Gastrocnemius medialis (tissue), 4 donors: ENCODE measurements at regions not wholly inside any gene's neighbourhood (a gene's known extent, or its start where the extent isn't known, plus 50 kb on each side); places are given as distances from the start of the nearest gene placed in this dataset.

Source experiments
- ATAC-seq, 2 donors: fragments of 150-250 bp; one replicate each; pipeline ENCODE4 v1.9.1; 2016
- DNase-seq, 2 donors: peaks; one replicate each; pipeline ENCODE4 v3.0.0-alpha.2; 2019
- H3K27ac ChIP-seq, 4 donors: fragments of 200-600 bp; sonication (generic); 1 replicate in 1 of 4; 2 replicates in 3 of 4; pipeline ENCODE4 v1.5.1; 2016 to 2018; ENCODE audit warnings: mild to moderate bottlenecking in 2 of 4, moderate library complexity in 1 of 4
- H3K27me3 ChIP-seq, 3 donors: fragments of 200-600 bp; sonication (generic) in 2 of 3; 1 replicate in 1 of 3; 2 replicates in 2 of 3; pipeline versions ENCODE4 v1.5.1 to v1.6.0; 2016 to 2019; ENCODE audit warnings: mild to moderate bottlenecking in 1 of 3, moderate library complexity in 1 of 3
- H3K36me3 ChIP-seq, 2 donors: fragments of 200-600 bp; sonication (generic) in 1 of 2; one replicate each; pipeline ENCODE4 v1.5.1; 2017 to 2018
- H3K4me1 ChIP-seq, 2 donors: fragments of 200-600 bp; sonication (generic) in 1 of 2; one replicate each; pipeline ENCODE4 v1.5.1; 2016 to 2017; ENCODE audit warnings: mild to moderate bottlenecking in 2 of 2
- H3K4me3 ChIP-seq, 4 donors: fragments of 200-600 bp; sonication (generic) in 3 of 4; 1 replicate in 1 of 4; 2 replicates in 3 of 4; pipeline ENCODE4 v1.5.1; 2016 to 2019; ENCODE audit warnings: mild to moderate bottlenecking in 2 of 4
- H3K9me3 ChIP-seq, 3 donors: fragments of 200-600 bp; sonication (generic) in 2 of 3; 1 replicate in 1 of 3; 2 replicates in 2 of 3; pipeline ENCODE4 v1.5.1; 2016 to 2019
- CTCF ChIP-seq, 5 experiments: fragments of 450-650 bp in 3 of 5; fragments of 200-600 bp in 2 of 5; sonication (generic) in 2 of 5; IDR thresholded peaks in 4 of 5; conservative IDR thresholded peaks in 1 of 5; 1 replicate in 4 of 5; 2 replicates in 1 of 5; pipeline ENCODE4 v1.5.1; 2016 to 2019; ENCODE audit warnings: antibody characterized with exemption in 5 of 5, mild to moderate bottlenecking in 3 of 5, moderate library complexity in 3 of 5
- POLR2A ChIP-seq, 2 donors: fragments of 450-650 bp; IDR thresholded peaks; one replicate each; pipeline ENCODE4 v1.6.1; 2017; ENCODE audit warnings: antibody characterized with exemption in 2 of 2, mild to moderate bottlenecking in 2 of 2, moderate library complexity in 2 of 2
- in situ Hi-C, 4 donors: fragments of 200-750 bp; cut with MboI; loops; one replicate each; pipeline versions ENCODE4 v1.15.0 to v1.8.0; 2017; ENCODE audit warnings: low sequenced_read_pairs in 4 of 4
- intact Hi-C: fragments of 100-400 bp; cut with DNase I; formaldehyde crosslinking; loops from one replicate; pipeline ENCODE4 v1.15.1; 2023; ENCODE audit warnings: low total_unique reads

- Histone ChIP-seq H3K4me3 (no peak overlapping the region), H3K9me3 (no peaks in the 10 kb centered on the region), H3K36me3 (no peaks in the 10 kb centered on the region), H3K4me1 (peaks cover 10 to 26% of the 10 kb centered on the region in 2 donors), H3K27me3 (peaks cover 0 to 17% (median 0%) of the 10 kb centered on the region in 3 donors), H3K27ac (no peak overlapping the region)
- intact Hi-C loops = no loop called here
- in situ Hi-C loops = no loop called here
- TF ChIP-seq CTCF (IDR thresholded peaks at IDR 0.05 in 4 of 5, conservative IDR thresholded peaks at IDR 0.05 in 1 of 5) (no peak), POLR2A (IDR thresholded peaks at IDR 0.05) (no peak)
- DNase-seq (no peak), ATAC-seq (no peak)
Observed at GRCh38 chr2:237205043-237205541, 119.4 kb downstream of the COPS8 start.

GRCh38 chr2:237205561-237205971, 119.9 kb downstream of the COPS8 start:
- Histone ChIP-seq H3K27ac (no peak overlapping the region), H3K9me3 (no peaks in the 10 kb centered on the region), H3K4me3 (no peak overlapping the region), H3K4me1 (peaks cover 10 to 26% of the 10 kb centered on the region in 2 donors), H3K27me3 (peaks cover 0 to 17% (median 0%) of the 10 kb centered on the region in 3 donors), H3K36me3 (no peaks in the 10 kb centered on the region)
- no peak for ATAC-seq
- TF ChIP-seq CTCF (IDR thresholded peaks at IDR 0.05 in 4 of 5, conservative IDR thresholded peaks at IDR 0.05 in 1 of 5) = no peak
- no peak for TF ChIP-seq POLR2A (IDR thresholded peaks at IDR 0.05)
- in situ Hi-C loops (no loop called here), intact Hi-C loops (no loop called here)
- DNase-seq = no peak

GRCh38 chr2:237207646-237208045, 122.0 kb downstream of the COPS8 start:
- peak; percentile 48 to 72 for DNase-seq
- peak; percentile 65 to 84 for ATAC-seq
- TF ChIP-seq POLR2A (IDR thresholded peaks at IDR 0.05) (no peak), CTCF (IDR thresholded peaks at IDR 0.05 in 4 of 5, conservative IDR thresholded peaks at IDR 0.05 in 1 of 5) (no peak)
- in situ Hi-C loops = no loop called here
- Histone ChIP-seq H3K27ac (peak overlapping the region in 1 of 4 donors; percentile 31), H3K4me3 (no peak overlapping the region), H3K4me1 (peaks cover 10 to 26% of the 10 kb centered on the region in 2 donors), H3K36me3 (no peaks in the 10 kb centered on the region), H3K27me3 (peaks cover 0 to 17% (median 0%) of the 10 kb centered on the region in 3 donors), H3K9me3 (no peaks in the 10 kb centered on the region)
- intact Hi-C loops = no loop called here

GRCh38 chr2:237208373-237209260, 122.9 kb downstream of the COPS8 start:
- ATAC-seq = no peak
- DNase-seq = no peak
- in situ Hi-C loops = no loop called here
- Histone ChIP-seq H3K4me1 (peaks cover 10 to 26% of the 10 kb centered on the region in 2 donors), H3K4me3 (no peak overlapping the region), H3K9me3 (no peaks in the 10 kb centered on the region), H3K27me3 (peaks cover 0 to 17% (median 0%) of the 10 kb centered on the region in 3 donors), H3K27ac (peak overlapping the region in 2 of 4 donors; percentile 0 to 38), H3K36me3 (no peaks in the 10 kb centered on the region)
- intact Hi-C loops = no loop called here
- TF ChIP-seq CTCF (IDR thresholded peaks at IDR 0.05 in 4 of 5, conservative IDR thresholded peaks at IDR 0.05 in 1 of 5) = no peak
- no peak for TF ChIP-seq POLR2A (IDR thresholded peaks at IDR 0.05)
